HEK293 (cell line): ENCODE measurements at regions not wholly inside any gene's neighbourhood (a gene's known extent, or its start where the extent isn't known, plus 50 kb on each side); places are given as distances from the start of the nearest gene placed in this dataset.

Experiments
- CTCF ChIA-PET: fragments of 350-600 bp; formaldehyde crosslinking; extraction: SDS; loops from one replicate; lab custom pipeline; 2021; ENCODE audit warnings: antibody characterized with exemption; lab: Yijun Ruan, JAX
- POLR2A ChIA-PET: fragments of 300-600 bp; formaldehyde crosslinking; extraction: SDS; loops from one replicate; lab custom pipeline; 2020; ENCODE audit warnings: antibody characterized with exemption, inconsistent platforms; lab: Yijun Ruan, JAX
- H3K27ac ChIP-seq: fragments of 200-500 bp; sonication (Bioruptor generic); 2 replicates; pipeline ENCODE4 v1.5.1; 2014; ENCODE audit warnings: low read depth, low read length, control low read depth, inconsistent platforms; ENCODE audit errors: extremely low read depth
- H3K36me3 ChIP-seq, 2 experiments: fragments of 200-500 bp in 1 of 2; sonication (Bioruptor generic) in 1 of 2; 1 replicate in 1 of 2; 2 replicates in 1 of 2; pipeline ENCODE4 v1.5.1; 2014 to 2017; ENCODE audit warnings: inconsistent platforms in 2 of 2, low read length in 2 of 2; ENCODE audit not compliant: control insufficient read depth in 2 of 2, insufficient read depth in 1 of 2
- H3K4me1 ChIP-seq: fragments of 200-500 bp; sonication (Bioruptor generic); 2 replicates; pipeline ENCODE4 v1.5.1; 2014; ENCODE audit warnings: mild to moderate bottlenecking, low read length, inconsistent platforms; ENCODE audit not compliant: control insufficient read depth, insufficient read depth
- H3K4me3 ChIP-seq: 2 replicates; pipeline ENCODE4 v1.5.1; 2011; ENCODE audit warnings: low read depth, mild to moderate bottlenecking, control low read depth, low read length, moderate library complexity
- H3K9me3 ChIP-seq: fragments of 200-500 bp; sonication (Bioruptor generic); 2 replicates; pipeline ENCODE4 v1.5.1; 2014; ENCODE audit warnings: low read depth, low read length, inconsistent platforms; ENCODE audit not compliant: control insufficient read depth, insufficient read depth
- KLF7 ChIP-seq: fragments of 450-650 bp; formaldehyde crosslinking; IDR thresholded peaks from 2 replicates; pipeline ENCODE4 v1.5.1; 2016; ENCODE audit warnings: missing biosample characterization, missing genetic modification characterization, borderline replicate concordance
- KLF9 ChIP-seq: fragments of 450-650 bp; formaldehyde crosslinking; IDR thresholded peaks from 2 replicates; pipeline ENCODE4 v1.5.1; 2016; ENCODE audit warnings: missing biosample characterization, missing genetic modification characterization, low read depth
- PRDM4 ChIP-seq: fragments of 450-650 bp; formaldehyde crosslinking; IDR thresholded peaks from 2 replicates; pipeline ENCODE4 v1.5.1; 2017; ENCODE audit warnings: missing biosample characterization, missing genetic modification characterization
- SALL2 ChIP-seq: fragments of 450-650 bp; formaldehyde crosslinking; IDR thresholded peaks from 2 replicates; pipeline ENCODE4 v1.5.0; 2017; ENCODE audit warnings: missing biosample characterization, mild to moderate bottlenecking, missing genetic modification characterization, borderline replicate concordance
- ZBTB17 ChIP-seq: fragments of 450-650 bp; formaldehyde crosslinking; IDR thresholded peaks from 2 replicates; pipeline ENCODE4 v1.5.1; 2016; ENCODE audit warnings: missing biosample characterization, missing genetic modification characterization
- ZBTB20 ChIP-seq: fragments of 450-650 bp; formaldehyde crosslinking; IDR thresholded peaks from 2 replicates; pipeline ENCODE4 v1.5.1; 2016; ENCODE audit warnings: missing biosample characterization, missing genetic modification characterization
- ZFP37 ChIP-seq: fragments of 450-650 bp; formaldehyde crosslinking; IDR thresholded peaks from 2 replicates; pipeline ENCODE4 v1.5.1; 2016; ENCODE audit warnings: missing biosample characterization, missing genetic modification characterization
- ZNF148 ChIP-seq: fragments of 450-650 bp; formaldehyde crosslinking; IDR thresholded peaks from 2 replicates; pipeline ENCODE4 v1.5.0; 2017; ENCODE audit warnings: missing biosample characterization, missing genetic modification characterization, borderline replicate concordance
- ZNF302 ChIP-seq: fragments of 450-650 bp; formaldehyde crosslinking; IDR thresholded peaks from 2 replicates; pipeline ENCODE4 v1.5.1; 2016; ENCODE audit warnings: missing biosample characterization, missing genetic modification characterization, low read depth
- ZNF324 ChIP-seq: fragments of 450-650 bp; formaldehyde crosslinking; IDR thresholded peaks from 2 replicates; pipeline ENCODE4 v1.5.1; 2016; ENCODE audit warnings: missing biosample characterization, missing genetic modification characterization
- ZNF341 ChIP-seq: fragments of 450-650 bp; formaldehyde crosslinking; IDR thresholded peaks from 2 replicates; pipeline ENCODE4; 2016; ENCODE audit warnings: low read depth, missing biosample characterization, missing genetic modification characterization
- ZNF366 ChIP-seq: fragments of 450-650 bp; formaldehyde crosslinking; conservative IDR thresholded peaks from 2 replicates; pipeline ENCODE4 v1.5.1; 2016; ENCODE audit warnings: missing biosample characterization, missing genetic modification characterization
- ZNF423 ChIP-seq: fragments of 450-650 bp; formaldehyde crosslinking; IDR thresholded peaks from 2 replicates; pipeline ENCODE4 v1.5.1; 2016; ENCODE audit warnings: missing biosample characterization, missing genetic modification characterization
- ZNF433 ChIP-seq: fragments of 450-650 bp; formaldehyde crosslinking; IDR thresholded peaks from 2 replicates; pipeline ENCODE4 v1.5.1; 2016; ENCODE audit warnings: missing biosample characterization, missing genetic modification characterization, low read depth
- ZNF48 ChIP-seq: fragments of 450-650 bp; formaldehyde crosslinking; IDR thresholded peaks from 2 replicates; pipeline ENCODE4 v1.5.1; 2016; ENCODE audit warnings: missing biosample characterization, missing genetic modification characterization
- ZNF548 ChIP-seq: fragments of 450-650 bp; formaldehyde crosslinking; IDR thresholded peaks from 2 replicates; pipeline ENCODE4 v1.5.1; 2016; ENCODE audit warnings: missing biosample characterization, missing genetic modification characterization
- ZNF555 ChIP-seq: fragments of 450-650 bp; formaldehyde crosslinking; conservative IDR thresholded peaks from 2 replicates; pipeline ENCODE4 v1.5.1; 2017; ENCODE audit warnings: missing biosample characterization, mild to moderate bottlenecking, missing genetic modification characterization, inconsistent platforms
- ZNF629 ChIP-seq: fragments of 450-650 bp; formaldehyde crosslinking; IDR thresholded peaks from 2 replicates; pipeline ENCODE4 v1.5.1; 2017; ENCODE audit warnings: missing biosample characterization, missing genetic modification characterization
- ZNF670 ChIP-seq: fragments of 450-650 bp; formaldehyde crosslinking; IDR thresholded peaks from 2 replicates; pipeline ENCODE4 v1.5.1; 2016; ENCODE audit warnings: missing biosample characterization, missing genetic modification characterization, low read depth
- ZNF692 ChIP-seq: fragments of 450-650 bp; formaldehyde crosslinking; IDR thresholded peaks from 2 replicates; pipeline ENCODE4 v1.5.1; 2016; ENCODE audit warnings: missing biosample characterization, missing genetic modification characterization
- ZNF707 ChIP-seq: fragments of 450-650 bp; formaldehyde crosslinking; IDR thresholded peaks from 2 replicates; pipeline ENCODE4 v1.5.1; 2016; ENCODE audit warnings: missing biosample characterization, missing genetic modification characterization
- ZSCAN30 ChIP-seq: fragments of 450-650 bp; IDR thresholded peaks from 2 replicates; pipeline ENCODE4 v1.5.1; 2018; ENCODE audit warnings: missing biosample characterization, mild to moderate bottlenecking, missing genetic modification characterization, moderate library complexity
- ZSCAN4 ChIP-seq: fragments of 450-650 bp; formaldehyde crosslinking; IDR thresholded peaks from 2 replicates; pipeline ENCODE4 v1.5.1; 2017; ENCODE audit warnings: missing biosample characterization, missing genetic modification characterization
- ZXDB ChIP-seq: fragments of 450-650 bp; formaldehyde crosslinking; IDR thresholded peaks from 2 replicates; pipeline ENCODE4 v1.5.1; 2016; ENCODE audit warnings: missing biosample characterization, missing genetic modification characterization

DNA sequence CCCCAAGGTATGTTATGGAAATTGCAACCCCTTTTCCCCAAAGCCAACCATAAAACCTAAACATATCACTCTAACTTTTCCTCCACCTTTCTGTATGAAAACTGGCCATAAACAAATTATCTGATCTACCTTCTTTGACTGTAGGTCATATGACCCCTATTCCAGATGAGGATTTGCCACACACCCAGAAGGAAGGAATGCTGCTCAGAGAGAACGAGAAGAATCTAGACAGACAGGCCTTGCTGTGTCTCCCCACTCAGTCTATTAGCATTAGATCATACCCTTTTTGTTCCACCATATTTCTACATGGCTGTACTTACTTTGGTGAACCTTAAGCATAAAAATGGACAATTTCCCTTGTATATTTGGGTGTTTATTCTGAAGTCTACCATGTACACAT is 113.0 kb upstream of the PHYHIPL start (continued):
- TF ChIP-seq ZBTB20: no peak
- TF ChIP-seq ZNF48 (tag by site-specific recombination): no peak
- TF ChIP-seq ZNF433 (tag by site-specific recombination): no peak
- TF ChIP-seq ZNF555 (tag by site-specific recombination): no peak
- TF ChIP-seq ZNF324 (tag by site-specific recombination): no peak
- no peak for TF ChIP-seq SALL2 (tag by site-specific recombination)

GRCh38 chr10:59064080-59064692 is 112.3 kb upstream of the PHYHIPL start:
- no peak for TF ChIP-seq ZSCAN4
- TF ChIP-seq ZNF324 (tag by site-specific recombination): no peak
- TF ChIP-seq ZNF670 (tag by site-specific recombination): no peak
- TF ChIP-seq ZNF692 (tag by site-specific recombination): no peak
- no peak for TF ChIP-seq ZNF148 (tag by site-specific recombination)
- H3K36me3 ChIP-seq: no peaks in the 10 kb centered on the region
- POLR2A ChIA-PET: no interaction called here
- H3K9me3 ChIP-seq: no peaks in the 10 kb centered on the region
- H3K4me1 ChIP-seq: no peaks in the 10 kb centered on the region
- no peak overlapping the region for H3K27ac ChIP-seq
- CTCF ChIA-PET: no interaction called here
- no peak overlapping the region for H3K4me3 ChIP-seq

DNA sequence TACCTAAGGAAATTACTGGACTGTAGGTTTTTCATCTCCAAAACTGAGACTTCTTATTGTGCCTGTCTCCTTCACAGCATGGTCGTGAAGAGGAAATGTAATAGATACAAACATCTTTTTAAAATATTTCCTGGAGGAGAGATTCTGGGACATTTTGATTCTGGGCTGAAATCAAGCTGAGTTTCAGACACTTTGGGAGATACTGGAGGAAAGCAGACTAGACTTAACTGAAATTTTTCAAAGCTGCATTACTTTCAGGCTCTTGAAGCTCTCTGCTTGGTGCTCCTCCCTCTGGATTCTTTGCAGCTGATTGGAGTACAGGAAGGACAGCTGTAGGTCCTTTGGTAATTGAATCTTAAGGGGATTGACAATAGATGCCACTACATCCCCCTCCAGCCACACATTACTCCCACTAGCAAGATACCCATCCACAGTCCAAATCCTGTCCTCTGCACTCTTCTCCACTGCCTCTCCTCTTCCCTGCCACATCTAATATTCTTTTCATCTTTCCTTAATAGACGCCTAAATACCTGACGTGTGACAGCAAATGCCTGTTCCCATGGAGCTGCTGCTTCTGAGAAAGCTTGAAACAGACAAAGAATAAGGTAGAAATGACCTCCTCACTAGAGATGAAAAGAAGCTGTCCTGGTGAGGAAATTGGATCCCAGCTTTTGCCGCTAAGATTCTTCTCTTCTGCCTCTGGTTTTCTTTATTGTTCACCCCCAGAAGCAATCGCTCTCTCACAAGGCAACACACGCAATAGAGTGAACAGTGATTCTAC is 111.5 kb upstream of the PHYHIPL start:
- CTCF ChIA-PET: no interaction called here
- TF ChIP-seq ZNF366 (tag by site-specific recombination) (no peak), ZNF707 (no peak), ZNF341 (no peak), KLF7 (no peak), ZXDB (no peak), ZNF302 (no peak), ZFP37 (tag by site-specific recombination) (no peak), ZSCAN4 (no peak), ZNF423 (tag by site-specific recombination) (no peak), ZNF629 (tag by site-specific recombination) (no peak), ZNF548 (tag by site-specific recombination) (no peak), ZSCAN30 (tag by site-specific recombination) (no peak), ZBTB17 (no peak), PRDM4 (tag by site-specific recombination) (no peak), KLF9 (tag by site-specific recombination) (no peak)

More for the DNA sequence above, 111.5 kb upstream of the PHYHIPL start:
- Histone ChIP-seq H3K27ac (no peak overlapping the region), H3K4me3 (no peak overlapping the region), H3K9me3 (no peaks in the 10 kb centered on the region), H3K4me1 (no peaks in the 10 kb centered on the region), H3K36me3 (no peaks in the 10 kb centered on the region)
- POLR2A ChIA-PET: no interaction called here
